ENCODE measurements at regions not wholly inside any gene's neighbourhood (a gene's known extent, or its start where the extent isn't known, plus 50 kb on each side); places are given as distances from the start of the nearest gene placed in this dataset.

DNA sequence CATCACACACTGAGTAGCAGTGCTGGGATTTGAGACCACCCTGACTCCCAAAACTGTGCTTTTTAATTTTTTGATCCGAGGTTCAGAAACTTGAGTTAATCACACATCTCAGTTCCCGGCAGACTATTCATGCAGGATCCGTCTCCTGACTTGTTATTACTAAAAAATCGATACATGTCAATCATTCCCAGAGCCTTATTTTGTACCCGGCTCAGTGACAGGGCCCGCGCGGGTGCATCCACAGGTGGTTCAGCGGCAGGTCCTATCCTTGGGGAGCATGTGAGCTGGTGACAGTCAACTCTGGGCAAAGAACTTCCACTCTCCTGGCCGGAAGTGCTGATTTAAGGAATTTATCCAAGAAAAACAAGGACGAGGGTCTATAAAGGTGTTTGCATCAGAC lies 95.9 kb upstream of the MVB12B start:
- TF ChIP-seq, protein P1, sequence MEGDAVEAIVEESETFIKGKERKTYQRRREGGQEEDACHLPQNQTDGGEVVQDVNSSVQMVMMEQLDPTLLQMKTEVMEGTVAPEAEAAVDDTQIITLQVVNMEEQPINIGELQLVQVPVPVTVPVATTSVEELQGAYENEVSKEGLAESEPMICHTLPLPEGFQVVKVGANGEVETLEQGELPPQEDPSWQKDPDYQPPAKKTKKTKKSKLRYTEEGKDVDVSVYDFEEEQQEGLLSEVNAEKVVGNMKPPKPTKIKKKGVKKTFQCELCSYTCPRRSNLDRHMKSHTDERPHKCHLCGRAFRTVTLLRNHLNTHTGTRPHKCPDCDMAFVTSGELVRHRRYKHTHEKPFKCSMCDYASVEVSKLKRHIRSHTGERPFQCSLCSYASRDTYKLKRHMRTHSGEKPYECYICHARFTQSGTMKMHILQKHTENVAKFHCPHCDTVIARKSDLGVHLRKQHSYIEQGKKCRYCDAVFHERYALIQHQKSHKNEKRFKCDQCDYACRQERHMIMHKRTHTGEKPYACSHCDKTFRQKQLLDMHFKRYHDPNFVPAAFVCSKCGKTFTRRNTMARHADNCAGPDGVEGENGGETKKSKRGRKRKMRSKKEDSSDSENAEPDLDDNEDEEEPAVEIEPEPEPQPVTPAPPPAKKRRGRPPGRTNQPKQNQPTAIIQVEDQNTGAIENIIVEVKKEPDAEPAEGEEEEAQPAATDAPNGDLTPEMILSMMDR (conservative IDR thresholded peaks at IDR 0.05; ENCODE audit: low read depth, low read length): no peak
- no peak for DNase-seq (ENCODE audit: low read depth)
- no peak overlapping the region for H3K4me3 ChIP-seq (ENCODE audit: low read length)

DNA sequence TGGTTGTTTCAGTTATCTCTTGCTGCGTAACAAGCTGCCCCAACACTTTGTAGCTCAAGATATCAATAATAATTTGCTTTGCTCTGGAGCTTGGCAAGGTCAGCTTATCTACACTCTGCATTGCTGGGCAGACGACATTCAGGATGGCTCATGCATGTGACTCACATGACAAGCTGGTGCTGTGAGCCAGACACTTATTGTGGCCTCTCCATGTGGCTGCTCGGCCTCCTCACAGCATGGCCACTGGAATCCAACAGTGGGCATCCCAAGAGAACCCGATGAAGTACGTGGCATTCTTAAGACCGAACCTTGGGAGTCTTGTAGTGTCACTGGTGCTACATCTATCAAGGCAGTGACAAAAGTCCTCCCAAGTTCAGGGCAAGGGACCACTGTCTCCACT lies 94.2 kb upstream of the MVB12B start:
- TF ChIP-seq, protein P1 (conservative IDR thresholded peaks at IDR 0.05; ENCODE audit: low read depth, low read length): no peak
- DNase-seq (ENCODE audit: low read depth): no peak
- no peak overlapping the region for H3K4me3 ChIP-seq (ENCODE audit: low read length)

DNA sequence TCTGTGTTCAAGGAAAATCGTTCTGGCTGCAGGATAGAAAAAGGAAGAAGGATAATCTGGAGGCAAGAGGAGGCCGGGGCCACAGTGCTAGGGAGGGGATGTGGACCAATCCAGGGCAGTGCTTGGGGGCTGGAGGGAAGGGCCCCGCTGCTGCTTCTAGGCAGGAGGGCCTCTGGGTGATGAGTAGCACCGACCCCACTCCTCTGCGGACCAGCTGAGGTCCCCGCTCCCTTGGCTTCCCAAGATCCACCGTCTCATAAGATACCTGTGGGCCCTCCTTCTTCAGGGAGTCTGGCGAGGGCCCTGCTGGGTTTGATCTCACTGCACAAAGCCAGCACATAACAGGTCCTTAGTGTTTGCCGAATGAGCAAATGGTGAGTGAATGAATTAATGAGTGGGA lies 93.5 kb upstream of the MVB12B start:
- no peak for DNase-seq (ENCODE audit: low read depth)
- no peak overlapping the region for H3K4me3 ChIP-seq (ENCODE audit: low read length)
- TF ChIP-seq, protein P1 (conservative IDR thresholded peaks at IDR 0.05; ENCODE audit: low read depth, low read length): no peak

DNA sequence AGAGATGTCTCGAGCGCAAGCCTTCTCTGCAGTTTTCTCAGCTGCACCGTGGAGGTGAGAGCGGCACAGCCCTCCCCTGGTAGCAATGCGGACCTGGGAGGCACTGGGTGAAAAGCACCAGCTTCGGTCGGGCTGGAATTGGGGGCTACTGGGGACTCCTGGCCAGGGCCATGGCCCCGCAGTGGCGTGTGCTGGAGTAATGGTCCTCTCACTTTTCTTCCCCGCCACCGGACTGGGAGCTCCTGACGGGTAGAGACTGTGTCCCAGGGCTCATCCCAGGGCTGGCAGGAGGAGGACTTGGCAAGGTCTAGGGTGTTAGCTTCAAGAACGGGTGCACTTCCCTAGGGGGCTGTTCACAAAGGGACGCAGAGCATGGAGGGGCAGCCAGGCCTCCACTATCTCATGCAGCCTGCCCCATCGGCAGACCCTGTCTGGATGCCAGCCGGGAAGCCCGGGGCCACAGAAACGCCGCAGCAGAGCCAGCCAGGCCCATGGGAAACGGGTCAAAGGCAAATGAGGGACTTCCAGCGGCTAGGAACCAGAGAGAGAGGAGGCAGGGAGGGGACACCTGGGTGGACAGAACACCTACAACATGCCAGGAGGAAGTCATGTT lies 92.6 kb upstream of the MVB12B start:
- TF ChIP-seq, protein P1 (conservative IDR thresholded peaks at IDR 0.05; ENCODE audit: low read depth, low read length): no peak
- no peak for DNase-seq (ENCODE audit: low read depth)
- H3K4me3 ChIP-seq (ENCODE audit: low read length): no peak overlapping the region

DNA sequence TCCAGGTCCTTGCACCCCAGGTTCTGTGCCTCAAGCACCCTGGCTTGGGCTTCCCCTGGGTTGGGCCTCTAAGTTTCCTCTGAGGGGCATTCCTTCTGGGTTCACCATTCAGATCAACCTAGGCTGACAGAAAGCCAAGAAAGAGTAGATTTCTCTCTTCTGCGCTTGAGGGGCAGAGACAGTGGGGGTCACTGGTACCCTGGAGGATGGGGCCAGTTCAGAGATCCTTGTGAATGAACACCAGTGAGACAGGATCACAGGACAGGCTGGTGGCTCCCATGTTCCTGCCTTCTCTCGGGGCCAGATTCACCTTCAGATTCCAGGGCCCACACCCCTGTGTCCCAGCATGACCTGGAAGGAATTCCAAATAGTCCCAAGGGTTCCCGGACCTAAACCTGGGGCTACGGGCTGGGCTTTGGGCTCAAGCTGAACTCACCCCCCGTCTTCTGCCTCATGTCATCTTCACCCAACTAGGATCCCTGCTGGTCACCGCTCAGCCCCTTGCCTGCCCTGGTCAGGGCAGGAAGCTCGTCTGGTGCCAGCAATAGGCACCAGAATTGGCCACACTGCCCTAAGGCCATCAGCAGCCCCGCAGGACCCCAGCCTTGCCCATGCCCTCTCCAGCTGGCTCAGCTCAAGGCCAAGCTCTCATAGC lies 91.8 kb upstream of the MVB12B start:
- no peak for DNase-seq (ENCODE audit: low read depth)
- TF ChIP-seq, protein P1 (conservative IDR thresholded peaks at IDR 0.05; ENCODE audit: low read depth, low read length): no peak
- no peak overlapping the region for H3K4me3 ChIP-seq (ENCODE audit: low read length)

DNA sequence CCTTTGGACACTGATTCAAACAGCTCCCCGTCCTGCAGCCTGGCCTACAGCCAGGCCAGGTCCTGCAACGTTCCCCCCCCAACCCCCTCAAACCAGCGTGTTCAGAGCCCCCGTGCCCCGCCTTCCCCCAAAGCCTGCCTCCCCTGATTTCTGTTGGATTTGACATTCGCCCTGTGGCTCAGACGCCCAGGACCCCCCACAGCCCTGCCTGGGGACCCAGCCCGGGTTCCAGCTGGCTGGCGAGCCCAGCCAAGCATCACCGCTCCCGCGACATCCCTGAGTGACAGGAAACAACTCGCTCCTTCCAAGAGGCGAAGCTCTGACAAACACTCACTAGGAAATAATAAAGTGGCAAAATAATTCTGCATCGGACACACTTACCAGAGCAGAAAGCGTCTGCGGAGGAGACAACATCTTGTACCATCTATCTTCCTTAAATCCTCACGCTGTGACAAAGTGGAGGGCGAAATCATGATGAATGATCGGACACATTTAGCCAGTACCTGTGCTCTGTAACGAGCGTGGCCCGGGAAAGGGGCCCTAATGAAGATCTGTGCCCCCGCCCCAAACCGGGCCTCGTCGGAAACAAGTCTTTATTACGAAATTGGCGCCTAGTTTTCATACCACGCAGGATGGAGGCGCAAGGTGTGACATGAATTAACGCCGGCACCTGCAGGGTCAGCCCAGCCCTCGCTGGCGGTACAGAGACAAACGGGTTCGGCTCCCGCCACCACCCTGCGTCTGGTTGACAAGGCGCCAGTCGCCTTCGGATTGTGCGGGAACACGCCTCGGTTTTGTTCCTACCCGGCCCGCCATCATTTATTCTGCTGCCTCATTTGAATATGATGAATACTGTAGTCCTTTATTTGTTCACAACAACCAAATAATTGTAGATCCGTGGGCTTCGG lies 91.0 kb upstream of the MVB12B start:
- DNase-seq (ENCODE audit: low read depth): no peak
- TF ChIP-seq, protein P1 (conservative IDR thresholded peaks at IDR 0.05; ENCODE audit: low read depth, low read length): no peak
- no peak overlapping the region for H3K4me3 ChIP-seq (ENCODE audit: low read length)

Measured in retinal pigment epithelial cell (primary cell).